ENCODE measurements at regions not wholly inside any gene's neighbourhood (a gene's known extent, or its start where the extent isn't known, plus 50 kb on each side); places are given as distances from the start of the nearest gene placed in this dataset.
"Not testable (repeated sequence)": the region's sequence is repeated elsewhere in the genome, so short reads cannot be mapped to it uniquely, and the experiment has no call there.

DNA sequence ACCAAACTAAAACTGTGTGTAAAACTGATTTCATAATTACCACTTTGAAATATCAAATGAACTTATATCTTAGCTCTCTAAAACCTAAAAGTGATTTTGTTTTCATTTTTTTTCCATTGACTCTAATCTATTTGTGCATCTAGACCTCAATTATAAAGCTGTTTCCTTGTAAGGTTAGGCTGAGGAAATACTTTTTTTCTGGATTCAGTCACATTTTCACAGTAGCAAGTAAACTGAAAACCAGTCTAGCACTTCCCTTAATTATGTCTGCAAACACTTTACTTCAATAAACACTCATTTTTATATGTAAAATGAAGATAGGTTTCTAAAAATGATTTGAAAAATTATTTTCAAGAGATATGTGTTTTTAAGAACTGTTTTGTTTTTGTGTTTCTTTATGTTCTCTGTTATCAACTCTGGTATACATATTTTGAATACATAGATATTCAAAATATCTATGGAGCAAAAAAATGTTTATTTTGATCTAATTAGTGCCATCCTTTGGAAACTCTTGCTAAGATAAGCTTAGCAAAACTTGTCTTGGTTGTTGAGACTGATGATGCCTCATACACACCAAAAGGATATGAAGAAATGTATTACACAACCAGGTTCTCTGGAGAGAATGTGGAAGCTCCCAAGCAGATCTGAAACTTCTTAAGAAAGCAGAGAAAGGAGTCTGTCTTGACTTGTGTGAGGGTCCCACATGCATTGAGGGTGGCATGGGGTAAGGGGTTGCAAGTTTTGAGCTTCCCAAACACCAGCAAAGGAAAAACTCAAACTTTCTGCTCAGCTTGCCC is 1887.4 kb downstream of the PCDH9 start:
- DNase-seq = no peak

DNA sequence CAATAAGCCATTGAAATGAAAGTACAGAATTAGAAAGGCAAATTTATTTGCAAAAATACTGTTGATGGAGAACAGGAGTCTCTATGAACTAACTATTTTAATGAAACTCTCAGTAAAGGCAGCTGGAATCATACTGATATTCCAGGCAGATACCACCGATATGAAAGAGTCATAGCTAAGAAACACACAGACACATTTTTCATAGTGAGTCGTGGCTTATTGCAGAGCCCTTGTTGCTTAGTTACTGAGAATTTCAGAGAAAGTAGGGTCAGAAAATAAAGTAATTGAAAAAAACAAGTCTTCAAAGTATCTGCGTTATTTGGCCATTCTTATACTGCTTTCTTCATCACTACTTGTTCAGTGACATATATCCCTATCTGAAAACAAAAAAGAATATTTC is 1890.9 kb downstream of the PCDH9 start:
- no peak for DNase-seq

DNA sequence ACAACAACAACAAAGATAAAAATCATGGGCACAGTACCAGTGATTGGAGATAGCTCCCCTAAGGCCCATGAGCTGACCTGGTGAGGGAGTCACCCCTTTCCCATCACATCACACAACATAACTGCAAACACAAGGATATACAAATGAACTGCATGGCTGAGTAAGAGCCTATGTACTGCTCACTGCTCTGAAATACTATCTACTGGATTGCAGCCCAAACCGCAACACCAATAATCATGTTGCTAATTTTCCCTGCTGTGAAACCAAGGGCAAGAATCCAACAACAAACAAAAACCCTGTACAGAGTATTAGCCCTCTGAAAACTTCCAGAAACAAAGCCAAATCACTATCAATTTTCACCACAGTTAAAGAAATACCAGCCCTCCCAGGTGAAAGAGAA is 1893.2 kb downstream of the PCDH9 start:
- DNase-seq = no peak

DNA sequence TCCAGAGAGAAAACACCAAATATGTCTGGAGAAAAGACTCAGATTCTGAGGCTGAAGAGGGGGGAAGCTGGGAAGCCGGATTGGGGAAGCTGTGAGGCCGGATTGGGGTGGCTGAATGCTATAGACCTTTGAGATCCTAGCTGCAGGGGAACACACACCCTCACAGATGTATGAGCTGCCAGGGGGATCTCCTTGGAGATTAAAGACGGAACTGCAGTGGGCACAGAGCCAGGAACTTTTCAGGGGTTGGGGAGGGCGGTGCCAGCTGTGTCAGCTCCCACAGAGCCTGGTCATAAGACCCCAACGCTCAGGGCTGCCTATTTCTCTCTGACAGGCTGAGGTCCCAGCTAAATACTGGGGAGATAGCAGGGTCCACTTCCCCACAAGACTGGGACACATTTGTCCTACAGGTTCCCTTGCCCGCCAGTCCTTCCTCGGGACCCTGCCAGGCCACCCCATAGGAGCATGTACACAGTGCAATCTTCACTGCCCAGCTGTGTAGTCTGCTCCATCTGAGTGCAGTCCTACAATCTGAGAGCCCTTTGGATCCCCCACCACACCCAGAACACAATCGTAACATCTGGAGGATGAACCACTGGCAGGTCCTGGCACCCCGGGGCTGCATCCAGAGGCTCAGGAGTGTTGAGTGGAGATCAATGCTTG is 1893.9 kb downstream of the PCDH9 start:
- no peak for DNase-seq

DNA sequence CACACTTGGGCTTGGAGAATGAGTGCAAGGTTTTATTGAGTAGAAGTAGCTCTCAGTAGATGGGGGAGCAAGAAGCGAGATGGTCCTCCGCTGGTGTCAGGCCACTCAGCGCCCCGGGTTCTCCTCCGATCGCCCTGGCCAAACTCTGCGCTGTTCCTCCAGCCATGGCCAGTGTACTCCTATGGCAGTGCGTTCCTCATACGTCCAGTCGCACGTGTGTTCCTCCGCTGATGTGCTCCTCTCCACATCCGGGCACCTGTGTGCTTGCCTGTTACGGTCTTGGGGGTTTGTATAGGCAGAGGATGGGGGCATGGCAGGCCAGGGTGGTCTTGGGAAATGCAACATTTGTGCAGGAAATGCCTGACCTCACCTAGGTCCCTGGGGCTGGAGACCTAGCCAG is 1899.4 kb downstream of the PCDH9 start:
- DNase-seq = no peak

DNA sequence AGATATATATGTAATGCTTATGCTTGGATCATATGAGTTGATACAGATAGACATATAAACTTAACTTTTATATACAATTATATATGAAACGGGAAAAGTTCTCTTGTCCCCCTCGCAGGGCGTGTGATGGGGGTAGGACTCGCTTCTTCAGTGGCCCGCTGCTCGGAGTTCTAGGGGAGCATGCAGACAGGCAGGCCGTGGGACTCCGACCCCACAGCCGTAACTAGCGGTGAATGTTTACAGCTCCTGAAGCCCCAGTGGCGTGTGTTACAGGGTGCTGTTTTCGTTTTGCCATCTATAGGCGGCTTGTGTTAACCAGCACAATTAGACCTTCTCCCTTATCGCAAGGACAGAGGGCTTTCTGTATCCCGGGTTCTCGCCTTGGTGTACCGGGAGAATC is 1899.8 kb downstream of the PCDH9 start:
- DNase-seq = no peak

DNA sequence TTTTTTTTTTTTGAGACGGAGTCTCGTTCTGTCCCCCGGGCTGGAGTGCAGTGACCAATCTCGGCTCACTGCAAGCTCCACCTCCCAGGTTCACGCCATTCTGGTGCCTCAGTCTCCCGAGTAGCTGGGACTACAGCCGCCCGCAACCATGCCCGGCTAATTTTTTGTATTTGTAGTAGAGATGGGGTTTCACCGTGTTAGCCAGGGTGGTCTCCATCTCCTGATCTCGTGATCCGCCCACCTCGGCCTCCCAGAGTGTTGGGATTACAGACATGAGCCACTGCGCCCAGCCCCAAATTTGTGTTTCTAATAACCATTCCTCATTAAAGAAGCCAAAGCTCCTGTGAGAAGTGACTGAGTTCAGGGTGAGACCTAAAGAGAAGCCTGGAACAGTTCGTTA is 1906.9 kb downstream of the PCDH9 start:
- not testable (repeated sequence) for DNase-seq

DNA sequence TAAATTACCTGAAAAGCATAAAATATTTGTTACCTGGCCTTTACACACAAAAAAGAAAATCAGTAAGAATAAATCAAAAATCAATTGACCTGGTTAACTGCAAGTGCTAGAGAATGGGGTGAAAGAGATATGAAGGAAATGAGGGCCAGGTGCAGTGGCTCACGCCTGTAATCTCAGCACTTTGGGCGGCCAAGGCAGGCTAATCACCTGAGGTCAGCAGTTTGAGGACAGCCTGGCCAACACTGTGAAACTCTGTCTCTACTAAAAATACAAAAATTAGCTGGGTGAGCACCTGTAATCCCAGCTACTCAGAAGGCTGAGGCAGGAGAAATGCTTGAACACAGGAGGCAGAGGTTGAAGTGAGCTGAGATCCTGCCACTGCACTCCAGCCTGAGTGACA is 1908.7 kb downstream of the PCDH9 start:
- not testable (repeated sequence) for DNase-seq

DNA sequence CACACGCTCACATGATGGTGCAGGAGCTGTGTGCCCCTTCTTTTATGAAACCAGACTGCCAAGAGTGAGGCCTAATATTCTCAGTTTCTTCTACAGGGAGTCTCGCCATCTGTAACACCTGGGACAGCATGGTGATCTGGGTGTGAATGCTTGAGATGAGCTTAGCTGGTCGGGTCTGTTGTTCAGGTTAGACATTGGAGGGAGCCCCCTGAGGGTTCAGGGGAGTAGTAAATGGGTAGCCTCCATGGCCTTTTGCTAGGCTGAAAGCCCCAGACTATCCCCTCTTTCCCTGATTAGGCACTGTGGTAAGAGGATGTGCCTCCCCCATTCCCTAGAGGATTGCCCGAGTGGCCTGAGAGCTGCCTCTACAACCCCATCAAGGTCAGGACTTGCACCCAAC is 1916.1 kb downstream of the PCDH9 start:
- DNase-seq = no peak

DNA sequence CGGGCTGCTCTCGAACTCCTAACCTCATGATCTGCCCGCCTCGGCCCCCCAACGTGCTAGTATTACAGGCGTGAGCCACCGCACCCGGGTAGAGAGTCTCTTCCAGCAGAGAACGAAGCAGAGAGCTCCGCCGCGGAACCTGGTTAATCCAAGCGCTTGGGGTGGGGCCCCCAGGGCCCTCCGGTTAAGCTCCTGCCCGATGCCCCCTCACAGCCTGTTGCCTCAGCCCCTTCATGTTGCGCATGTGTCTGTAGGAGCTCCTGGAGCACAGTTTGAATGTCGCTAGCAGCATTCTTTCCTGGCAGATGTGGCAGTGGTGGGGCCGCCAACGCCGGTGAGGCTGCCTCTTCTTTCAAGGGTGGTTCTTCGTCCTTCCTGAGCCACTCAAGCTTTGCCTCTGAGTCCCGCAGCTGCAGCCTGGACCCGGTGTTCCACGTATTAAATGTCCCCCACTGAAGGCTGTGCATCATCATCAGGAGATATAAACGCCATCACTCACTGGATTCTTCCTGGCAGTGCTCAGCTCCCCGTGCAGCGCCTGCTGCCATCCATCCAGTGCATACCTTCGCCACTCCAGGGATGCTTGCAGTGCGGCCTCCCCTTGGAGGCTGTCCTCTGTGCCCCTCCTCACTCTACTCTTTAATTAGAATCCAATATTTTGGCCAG is 1919.3 kb downstream of the PCDH9 start:
- no peak for DNase-seq

DNA sequence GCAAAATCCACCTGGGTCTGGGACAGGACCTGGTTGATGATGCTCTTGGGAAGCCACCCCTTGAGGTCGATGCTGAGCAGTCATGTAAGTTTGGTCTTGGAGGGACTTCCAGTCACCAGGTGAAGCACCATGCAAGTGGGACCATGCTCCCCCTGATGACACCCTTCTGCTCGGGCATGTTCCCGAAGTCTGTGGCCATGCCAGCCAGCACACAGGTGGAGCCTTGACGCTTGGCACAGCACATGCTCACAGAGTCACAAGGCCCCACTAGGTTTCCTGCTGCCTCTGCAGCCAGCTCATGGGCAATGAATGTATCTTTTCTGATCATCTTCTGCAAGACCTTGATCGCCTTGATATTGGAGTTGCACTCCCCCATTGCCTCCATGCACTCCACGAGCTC is 1920.2 kb downstream of the PCDH9 start:
- DNase-seq = no peak

DNA sequence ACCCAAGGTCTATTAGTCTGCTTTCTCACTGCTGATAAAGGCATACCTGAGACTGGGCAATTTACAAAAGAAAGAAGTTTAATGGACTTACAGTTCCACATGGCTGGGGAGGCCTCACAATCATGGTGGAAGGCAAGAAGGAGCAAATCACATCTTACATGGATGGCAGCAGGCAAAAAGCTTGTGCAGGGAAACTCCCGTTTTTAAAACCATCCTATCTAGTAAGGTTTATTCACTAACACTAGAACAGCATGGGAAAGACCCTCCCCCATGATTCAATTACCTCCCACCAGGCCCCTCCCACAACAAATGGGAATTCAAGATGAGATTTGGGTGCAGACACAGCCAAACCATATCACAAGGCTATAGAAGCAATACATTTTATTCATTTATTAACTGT is 1921.4 kb downstream of the PCDH9 start:
- DNase-seq = not testable (repeated sequence)

DNA sequence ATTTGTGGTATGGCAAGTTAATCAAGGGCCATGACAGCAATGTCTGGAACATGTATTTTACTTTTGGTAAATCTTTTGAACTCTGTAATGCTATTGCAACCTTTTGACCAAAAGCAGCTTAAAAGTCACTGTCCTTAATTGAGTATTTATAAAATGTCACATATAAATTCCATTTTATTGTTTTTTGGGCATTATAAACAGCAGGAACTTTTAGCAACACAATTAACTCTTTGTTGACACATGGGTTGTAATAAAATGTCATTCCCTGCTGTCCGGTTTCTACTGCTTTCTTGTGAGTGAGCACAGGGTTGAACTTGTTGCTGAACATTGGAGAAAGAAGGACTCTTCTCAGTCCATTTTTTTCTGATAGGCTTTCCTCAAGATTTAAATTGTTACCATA is 1923.1 kb downstream of the PCDH9 start:
- DNase-seq = no peak

DNA sequence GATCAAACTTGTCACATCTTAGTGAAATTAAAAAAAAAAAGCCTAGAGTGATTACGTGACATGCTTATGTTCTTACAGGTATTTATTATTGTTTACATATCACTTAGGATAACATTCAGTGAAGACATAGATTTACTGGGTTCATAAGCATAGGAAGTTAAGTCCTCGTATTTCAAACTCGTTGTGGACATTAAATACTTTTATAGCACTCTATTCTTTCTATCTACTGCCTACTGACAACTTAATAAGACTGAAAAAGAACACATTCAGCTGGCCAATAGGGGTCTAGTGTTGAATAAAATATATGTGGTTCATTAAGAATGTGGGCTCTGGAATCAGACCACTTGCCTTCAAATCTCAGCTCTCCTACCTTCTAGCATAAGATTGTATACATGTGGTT is 1927.4 kb downstream of the PCDH9 start:
- no peak for DNase-seq

DNA sequence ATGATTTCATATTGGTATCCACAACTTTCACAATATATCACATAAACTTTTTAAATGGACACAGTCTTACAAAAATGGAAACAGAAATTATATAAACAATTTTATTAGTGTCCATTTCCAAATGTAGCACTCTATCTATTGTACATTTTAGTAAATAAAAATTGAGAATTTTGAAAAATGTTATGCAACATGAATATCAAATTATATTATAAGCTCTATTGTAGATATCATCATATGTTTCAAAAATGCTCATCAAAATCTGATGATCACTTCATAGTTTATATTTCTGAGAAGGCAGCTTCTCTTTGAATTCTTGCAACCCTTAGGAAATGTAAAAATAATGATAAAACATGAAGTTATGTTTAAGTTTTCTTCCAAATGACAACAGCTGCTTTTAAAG is 1928.6 kb downstream of the PCDH9 start:
- DNase-seq = no peak

DNA sequence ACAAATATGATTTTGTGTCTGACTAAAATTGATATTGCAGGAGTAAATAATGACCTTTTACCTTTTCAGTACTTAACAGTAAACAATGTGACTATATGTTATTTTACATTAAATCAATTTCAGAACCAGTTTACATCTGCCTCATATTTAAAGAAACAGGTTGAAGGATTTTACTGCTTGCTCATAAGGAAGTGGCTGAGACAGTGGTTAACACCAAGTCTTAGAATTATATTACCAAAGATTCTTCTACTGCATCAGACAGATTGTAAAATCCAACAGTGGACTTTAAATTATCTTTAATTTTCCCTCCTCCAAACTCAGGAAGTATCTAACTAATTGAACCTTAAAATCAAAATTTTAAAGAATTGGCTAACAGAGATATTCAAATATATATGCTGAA is 1929.9 kb downstream of the PCDH9 start:
- no peak for DNase-seq

DNA sequence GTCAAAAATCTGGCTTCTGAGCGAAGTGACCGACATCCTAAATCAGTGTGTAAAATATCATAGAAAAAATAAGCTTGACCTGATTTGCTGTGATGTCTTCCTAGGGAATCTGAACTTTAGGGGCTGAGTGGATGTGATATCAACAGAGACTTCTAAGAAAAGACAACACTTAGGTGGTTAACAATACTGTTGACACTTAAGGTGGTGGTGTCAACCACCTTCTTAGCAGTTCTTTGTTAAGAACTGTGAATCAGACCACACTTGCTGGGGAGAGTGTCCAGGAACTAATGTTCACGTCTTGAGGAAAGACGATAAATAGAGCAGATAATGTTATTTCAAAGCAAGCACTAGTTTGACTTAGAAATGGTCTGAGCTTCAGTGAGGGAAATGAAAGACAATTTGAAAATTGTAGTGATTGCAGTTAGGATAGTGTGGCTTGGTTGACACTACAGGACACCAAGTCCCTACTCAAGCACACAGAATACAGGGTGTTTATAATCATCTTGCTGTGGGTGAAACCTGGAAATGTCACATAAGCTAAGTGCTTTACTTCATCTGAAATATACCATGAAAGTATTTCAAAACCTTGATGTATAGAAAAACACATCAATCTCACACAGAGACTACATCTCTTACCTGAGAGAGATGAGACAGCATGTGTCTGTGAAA is 1936.5 kb downstream of the PCDH9 start:
- DNase-seq = no peak

DNA sequence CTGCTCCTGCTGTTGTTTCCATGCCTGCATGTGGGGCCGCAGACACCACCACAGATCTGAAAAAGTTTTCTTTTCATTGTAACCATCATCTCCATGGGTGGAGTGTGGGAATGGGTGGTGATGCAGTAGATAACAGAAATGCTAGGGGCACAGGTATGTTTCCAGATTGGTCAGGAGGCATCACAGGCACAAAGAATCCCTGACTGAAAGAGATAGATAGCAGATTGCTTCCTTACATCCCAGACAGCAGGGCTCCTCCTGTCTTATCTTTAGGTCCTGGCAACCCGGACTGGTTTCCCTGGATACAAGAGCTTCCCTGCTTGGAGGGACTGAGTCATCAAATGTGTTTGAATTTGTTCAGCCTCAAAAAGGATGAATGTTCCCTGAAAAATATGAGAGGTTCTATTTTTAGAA is 1937.6 kb downstream of the PCDH9 start:
- no peak for DNase-seq

DNA sequence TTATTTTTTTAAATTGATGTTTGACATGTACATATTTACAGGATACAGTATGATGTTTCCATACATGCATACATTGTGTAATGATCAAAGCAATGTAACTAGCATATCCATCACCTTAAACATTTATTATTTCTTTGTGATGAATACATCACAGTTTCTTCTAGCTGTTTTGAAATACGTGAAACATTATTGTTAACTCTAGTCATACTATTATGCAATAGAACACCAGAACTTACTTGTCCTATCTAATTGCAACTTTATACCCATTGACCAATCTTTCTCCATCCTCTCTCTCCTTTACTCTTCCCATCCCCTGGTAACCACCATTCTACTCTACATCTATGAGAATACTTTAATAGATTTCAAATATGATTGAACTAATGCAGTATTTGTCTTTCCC is 1942.7 kb downstream of the PCDH9 start:
- DNase-seq = no peak

DNA sequence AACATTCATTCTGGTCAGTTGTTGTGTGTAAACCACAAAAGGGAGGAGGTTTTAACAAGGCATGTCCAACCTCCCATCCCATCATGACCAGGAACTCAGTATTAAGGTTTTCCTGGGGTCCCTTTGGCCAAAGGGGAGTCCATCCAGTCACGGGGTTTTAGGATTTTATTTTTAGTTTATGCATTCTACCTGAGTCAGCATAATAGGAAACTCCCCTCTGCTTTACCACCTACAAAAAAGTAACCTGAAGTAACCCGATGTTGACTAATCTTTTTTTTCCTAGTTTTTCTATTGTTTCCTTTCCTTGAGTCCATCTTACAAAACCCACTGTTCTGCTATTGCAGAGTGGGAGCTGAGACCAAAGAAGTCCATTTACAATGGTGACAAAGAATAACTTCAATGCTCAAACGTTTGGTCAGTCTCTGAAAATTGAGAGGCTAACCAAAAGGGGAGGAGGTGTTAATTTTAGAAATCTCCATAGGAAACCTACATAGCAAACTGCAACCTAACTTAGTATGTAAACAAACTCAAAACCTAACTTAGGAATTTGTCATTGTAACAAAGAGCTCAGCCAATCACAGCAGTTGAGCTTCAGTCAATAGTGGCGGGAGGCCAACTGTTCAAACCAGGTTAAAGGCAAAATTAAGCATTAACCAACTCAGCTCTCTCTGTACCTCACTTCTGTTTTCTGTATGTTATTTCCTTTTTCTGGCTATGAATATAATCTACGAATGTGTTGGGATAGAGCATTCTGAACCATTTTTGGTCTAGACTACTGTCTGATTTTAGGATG is 1954.1 kb downstream of the PCDH9 start:
- no peak for DNase-seq

DNA sequence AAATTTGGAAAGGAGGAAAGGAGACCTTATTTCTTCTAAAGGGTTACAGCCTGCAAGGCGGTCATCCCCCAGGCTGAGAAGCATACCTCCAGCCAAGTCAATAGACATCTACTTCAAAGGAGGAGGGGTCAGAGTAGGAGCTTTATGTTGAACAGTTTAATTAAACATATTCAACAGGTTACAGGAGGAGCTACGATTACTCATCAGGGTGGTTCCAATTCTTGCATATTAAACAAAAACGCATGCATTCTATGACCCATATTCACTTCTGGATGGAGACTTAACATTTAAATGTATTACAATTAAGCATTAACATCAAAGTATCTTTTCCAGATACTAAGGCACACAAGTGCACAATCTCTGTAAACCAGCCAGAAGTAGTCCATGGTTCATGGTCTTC is 1955.0 kb downstream of the PCDH9 start:
- DNase-seq = no peak

DNA sequence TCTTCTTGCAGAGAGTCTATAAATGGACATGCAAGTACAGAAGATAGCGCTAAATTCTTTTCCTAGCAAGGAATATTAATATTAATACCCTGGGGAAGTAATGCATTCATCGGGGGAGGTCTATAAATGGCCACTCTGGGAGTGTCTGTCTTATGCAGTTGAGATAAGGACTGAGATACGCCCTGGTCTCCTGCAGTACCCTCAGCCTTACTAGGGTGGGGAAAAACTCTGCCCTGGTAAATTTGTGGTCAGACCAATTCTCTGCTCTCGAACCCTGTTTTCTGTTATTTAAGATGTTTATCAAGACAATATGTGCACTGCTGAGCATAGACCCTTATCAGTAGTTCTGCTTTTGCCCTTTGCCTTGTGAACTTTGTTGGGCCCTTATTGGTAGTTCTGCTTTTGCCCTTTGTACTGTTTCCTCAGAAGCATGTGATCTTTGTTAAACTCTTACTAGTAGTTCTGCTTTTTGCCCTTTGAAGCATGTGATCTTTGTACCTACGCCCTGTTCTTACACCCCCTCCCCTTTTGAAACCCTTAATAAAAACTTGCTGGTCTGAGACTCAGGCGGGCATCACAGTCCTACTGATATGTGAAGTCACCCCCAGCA is 1956.2 kb downstream of the PCDH9 start:
- not testable (repeated sequence) for DNase-seq
